Glutamatergic neuron (in vitro differentiated cells): ENCODE measurements at regions not wholly inside any gene's neighbourhood (a gene's known extent, or its start where the extent isn't known, plus 50 kb on each side); places are given as distances from the start of the nearest gene placed in this dataset.

Experiments used
- DNase-seq: peaks from one replicate; pipeline ENCODE4 v3.0.0; 2022
- H3K27ac Mint-ChIP-seq: one replicate; pipeline ENCODE4 v1.8.0; 2020; ENCODE audit warnings: mild to moderate bottlenecking, mixed read lengths, inconsistent platforms; ENCODE audit not compliant: unreplicated experiment
- H3K27me3 Mint-ChIP-seq: one replicate; pipeline ENCODE4 v1.8.0; 2020; ENCODE audit warnings: mild to moderate bottlenecking, moderate library complexity, mixed read lengths, inconsistent platforms; ENCODE audit not compliant: unreplicated experiment
- H3K36me3 Mint-ChIP-seq: one replicate; pipeline ENCODE4 v1.8.0; 2020; ENCODE audit warnings: mild to moderate bottlenecking, mixed read lengths, inconsistent platforms; ENCODE audit not compliant: unreplicated experiment
- H3K4me1 Mint-ChIP-seq: one replicate; pipeline ENCODE4 v1.8.0; 2020; ENCODE audit warnings: mild to moderate bottlenecking, low read depth, mixed read lengths, inconsistent platforms; ENCODE audit not compliant: unreplicated experiment
- H3K4me3 Mint-ChIP-seq: one replicate; pipeline ENCODE4 v1.8.0; 2020; ENCODE audit warnings: mild to moderate bottlenecking, mixed read lengths, inconsistent platforms; ENCODE audit not compliant: unreplicated experiment
- H3K9me3 Mint-ChIP-seq: one replicate; pipeline ENCODE4 v1.8.0; 2020; ENCODE audit warnings: mild to moderate bottlenecking, moderate library complexity, mixed read lengths, inconsistent platforms; ENCODE audit not compliant: unreplicated experiment
- TF ChIP-seq, protein P1 (sequence below): fragments of 200-600 bp; sonication (generic); IDR thresholded peaks from one replicate; pipeline ENCODE4 v1.5.0; 2021; ENCODE audit not compliant: partially characterized antibody, unreplicated experiment

DNA sequence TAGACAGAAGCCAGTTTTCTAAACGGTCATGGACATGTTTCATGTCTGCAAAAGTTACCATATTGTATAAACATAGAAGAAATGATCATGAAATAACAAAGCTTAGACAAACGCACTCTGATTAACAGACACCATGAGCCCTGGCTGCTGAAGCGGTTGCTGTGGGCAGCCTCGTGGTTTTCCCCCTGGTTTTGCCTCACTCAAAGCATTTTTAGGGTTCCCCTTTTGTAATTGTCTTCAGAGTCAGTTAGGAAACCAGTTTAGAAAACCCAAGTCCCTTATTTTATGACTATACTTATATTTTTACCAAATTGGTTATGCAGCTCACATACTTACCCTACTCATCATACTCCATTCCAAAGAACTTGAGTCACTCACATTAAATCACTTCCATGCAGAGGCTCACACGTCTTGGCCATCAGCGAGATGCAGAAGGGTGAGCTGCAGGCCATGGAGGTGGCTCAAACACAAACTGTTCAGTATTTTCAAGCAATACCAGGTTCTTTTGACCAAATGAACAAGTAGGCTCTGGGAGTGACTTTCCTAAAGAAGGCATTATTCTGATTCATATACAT, 105.6 kb upstream of the SALL3 start:
- no peaks in the 10 kb centered on the region for H3K27me3 Mint-ChIP-seq
- H3K4me3 Mint-ChIP-seq: no peak overlapping the region
- H3K36me3 Mint-ChIP-seq: no peaks in the 10 kb centered on the region
- peaks cover 20% of the 10 kb centered on the region for H3K4me1 Mint-ChIP-seq
- H3K9me3 Mint-ChIP-seq: no peaks in the 10 kb centered on the region
- no peak for DNase-seq
- TF ChIP-seq, protein P1, sequence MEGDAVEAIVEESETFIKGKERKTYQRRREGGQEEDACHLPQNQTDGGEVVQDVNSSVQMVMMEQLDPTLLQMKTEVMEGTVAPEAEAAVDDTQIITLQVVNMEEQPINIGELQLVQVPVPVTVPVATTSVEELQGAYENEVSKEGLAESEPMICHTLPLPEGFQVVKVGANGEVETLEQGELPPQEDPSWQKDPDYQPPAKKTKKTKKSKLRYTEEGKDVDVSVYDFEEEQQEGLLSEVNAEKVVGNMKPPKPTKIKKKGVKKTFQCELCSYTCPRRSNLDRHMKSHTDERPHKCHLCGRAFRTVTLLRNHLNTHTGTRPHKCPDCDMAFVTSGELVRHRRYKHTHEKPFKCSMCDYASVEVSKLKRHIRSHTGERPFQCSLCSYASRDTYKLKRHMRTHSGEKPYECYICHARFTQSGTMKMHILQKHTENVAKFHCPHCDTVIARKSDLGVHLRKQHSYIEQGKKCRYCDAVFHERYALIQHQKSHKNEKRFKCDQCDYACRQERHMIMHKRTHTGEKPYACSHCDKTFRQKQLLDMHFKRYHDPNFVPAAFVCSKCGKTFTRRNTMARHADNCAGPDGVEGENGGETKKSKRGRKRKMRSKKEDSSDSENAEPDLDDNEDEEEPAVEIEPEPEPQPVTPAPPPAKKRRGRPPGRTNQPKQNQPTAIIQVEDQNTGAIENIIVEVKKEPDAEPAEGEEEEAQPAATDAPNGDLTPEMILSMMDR: no peak
- no peak overlapping the region for H3K27ac Mint-ChIP-seq

DNA sequence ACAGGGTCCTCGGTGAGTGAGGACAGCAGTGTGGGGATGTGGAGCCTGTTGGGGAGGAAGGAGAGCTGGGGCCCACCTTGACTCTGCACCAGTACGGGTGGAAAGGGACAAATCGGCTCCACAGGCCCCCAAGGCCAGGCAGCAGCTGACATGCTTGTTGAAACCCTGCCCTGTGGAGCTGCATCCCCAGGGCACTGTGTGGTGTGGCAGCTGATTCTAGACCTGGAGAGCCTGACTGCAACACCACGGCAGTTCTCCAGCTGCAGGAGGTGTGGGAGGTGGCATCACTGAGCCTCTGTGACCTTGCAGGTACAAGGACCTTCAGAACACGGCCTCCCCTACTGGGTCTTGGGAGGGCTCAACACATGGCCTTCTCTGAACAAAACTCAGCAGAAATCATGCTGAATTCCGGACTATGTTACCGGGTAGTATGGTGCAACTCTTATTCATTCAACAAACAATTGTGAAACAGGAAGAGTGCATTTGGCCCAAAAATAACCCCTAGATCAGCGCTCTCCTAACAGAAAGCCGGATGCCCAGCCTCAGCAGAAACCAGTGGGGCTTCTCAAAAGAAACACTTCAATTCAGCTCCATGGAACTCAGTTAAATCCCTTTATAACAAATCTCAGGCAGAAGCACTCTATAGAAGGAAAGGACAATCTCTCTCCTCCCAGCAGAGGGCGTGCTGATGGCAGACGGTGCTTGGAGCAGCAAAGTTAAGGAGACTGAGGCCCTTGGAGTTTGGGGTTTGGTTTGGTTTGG, 104.4 kb upstream of the SALL3 start:
- Mint-ChIP-seq H3K4me1 (peaks cover 19% of the 10 kb centered on the region), H3K27me3 (no peaks in the 10 kb centered on the region), H3K4me3 (no peak overlapping the region), H3K9me3 (peaks cover 2% of the 10 kb centered on the region), H3K36me3 (no peaks in the 10 kb centered on the region), H3K27ac (no peak overlapping the region)
- DNase-seq: peak; percentile 53
- TF ChIP-seq, protein P1: peak; percentile 62

DNA sequence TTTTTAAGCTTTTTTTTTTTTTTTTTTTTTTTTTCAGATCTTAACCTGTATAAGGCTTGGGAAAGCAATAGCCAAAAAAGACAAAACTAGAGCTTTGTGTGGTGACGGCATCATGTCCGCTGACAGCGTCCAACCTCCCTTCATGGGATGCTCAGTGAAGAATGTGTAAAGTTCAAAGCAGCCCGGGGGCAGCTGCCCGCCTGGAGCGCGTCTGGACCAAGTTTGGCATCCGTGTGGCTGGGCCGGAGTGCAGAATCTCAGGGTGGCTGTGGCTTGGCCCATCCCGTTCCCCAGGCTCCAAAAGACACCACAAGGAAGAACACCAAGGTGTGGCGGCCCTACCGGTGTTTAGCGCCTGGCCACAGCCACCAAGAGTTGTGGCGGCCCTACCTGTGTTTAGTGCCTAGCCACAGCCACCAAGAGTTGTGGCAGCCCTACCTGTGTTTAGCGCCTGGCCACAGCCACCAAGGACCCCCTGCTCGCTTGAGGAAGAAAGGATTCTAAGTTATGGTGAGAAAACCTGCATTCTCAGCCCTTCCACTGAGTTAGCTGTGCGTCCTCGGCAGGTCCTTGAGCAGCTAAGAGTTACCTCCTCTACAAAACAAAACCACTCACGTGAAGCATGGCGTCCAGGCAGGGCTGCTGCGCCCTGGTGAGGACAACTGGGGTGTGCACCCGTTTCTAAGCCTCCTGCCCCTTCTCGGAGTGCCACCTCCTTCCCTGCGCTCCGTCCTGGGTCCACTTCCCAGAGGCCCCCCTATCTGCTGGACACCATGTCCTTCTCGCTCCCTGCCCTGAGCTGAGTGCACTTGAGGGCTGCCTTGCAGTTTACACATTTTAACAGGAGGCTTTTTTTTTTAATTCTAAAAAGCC, 103.6 kb upstream of the SALL3 start:
- no peak for DNase-seq
- H3K4me1 Mint-ChIP-seq: peaks cover 15% of the 10 kb centered on the region
- peaks cover 2% of the 10 kb centered on the region for H3K9me3 Mint-ChIP-seq
- H3K36me3 Mint-ChIP-seq: no peaks in the 10 kb centered on the region
- no peaks in the 10 kb centered on the region for H3K27me3 Mint-ChIP-seq
- TF ChIP-seq, protein P1: no peak
- no peak overlapping the region for H3K27ac Mint-ChIP-seq
- H3K4me3 Mint-ChIP-seq: no peak overlapping the region

DNA sequence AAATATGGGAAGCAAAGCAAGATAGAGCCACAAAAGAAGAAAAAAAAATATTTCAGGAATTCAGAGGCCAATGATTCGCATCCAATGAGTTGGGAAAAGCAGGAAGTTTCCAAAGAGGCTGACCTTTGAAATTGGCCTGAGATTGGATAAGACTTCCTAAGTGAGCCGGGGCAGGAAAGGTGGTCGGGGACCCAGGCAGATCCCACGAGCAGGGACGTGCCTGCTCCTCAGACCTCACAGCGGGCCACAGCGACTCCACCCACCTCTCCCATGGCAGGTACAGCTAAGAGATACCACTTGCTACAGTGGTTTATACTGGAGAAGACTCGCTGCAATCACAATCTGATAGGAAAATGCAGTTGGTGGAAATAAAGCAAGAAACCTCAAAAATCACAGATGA, 102.8 kb upstream of the SALL3 start:
- H3K4me1 Mint-ChIP-seq: peaks cover 11% of the 10 kb centered on the region
- no peaks in the 10 kb centered on the region for H3K27me3 Mint-ChIP-seq
- H3K9me3 Mint-ChIP-seq: peaks cover 2% of the 10 kb centered on the region
- no peaks in the 10 kb centered on the region for H3K36me3 Mint-ChIP-seq
- no peak overlapping the region for H3K27ac Mint-ChIP-seq
- DNase-seq: no peak
- TF ChIP-seq, protein P1: no peak
- no peak overlapping the region for H3K4me3 Mint-ChIP-seq
